ENCODE measurements at regions not wholly inside any gene's neighbourhood (a gene's known extent, or its start where the extent isn't known, plus 50 kb on each side); places are given as distances from the start of the nearest gene placed in this dataset.

DNA sequence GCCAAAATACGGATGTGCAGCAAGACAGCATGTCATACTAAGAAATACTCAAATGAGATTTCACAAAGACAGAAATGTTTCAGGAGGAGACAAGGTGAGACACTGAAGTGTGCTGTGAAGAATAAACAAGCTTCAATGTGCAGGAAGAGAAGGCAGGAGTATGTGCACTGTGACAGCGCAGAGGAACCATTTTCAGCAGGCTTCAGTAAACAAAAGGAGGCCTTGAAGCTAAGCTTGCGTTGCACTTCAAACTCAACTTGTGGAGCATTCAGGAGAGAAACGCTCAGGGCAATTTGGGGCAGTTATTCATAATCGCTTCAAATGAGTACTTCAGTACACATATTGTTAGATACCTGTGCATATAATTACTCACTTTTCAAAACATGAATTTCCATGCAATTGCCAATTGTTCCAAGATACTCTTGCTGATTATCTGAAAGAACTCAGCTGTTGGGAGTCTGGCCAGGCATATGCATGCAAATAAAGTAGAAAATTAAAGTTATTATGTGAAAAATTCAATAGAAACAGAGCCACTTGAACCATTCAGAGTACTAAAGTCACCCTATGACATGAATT lies 234.2 kb upstream of the OPRM1 start:
- no peaks in the 10 kb centered on the region for H3K4me1 ChIP-seq (ENCODE audit: control insufficient read depth, extremely low read depth, insufficient read depth, low read length)
- no peaks in the 10 kb centered on the region for H3K9me3 ChIP-seq (ENCODE audit: control insufficient read depth, low read depth, low read length)
- H3K79me2 ChIP-seq (ENCODE audit: control insufficient read depth, insufficient read depth, low read length), result no peaks in the 10 kb centered on the region
- H3K4me2 ChIP-seq (ENCODE audit: control insufficient read depth, extremely low read depth, insufficient read depth, low read depth, low read length), result no peak overlapping the region
- H3K9ac ChIP-seq (ENCODE audit: control insufficient read depth, extremely low read depth, insufficient read depth, low read length), result no peak overlapping the region
- no peak for FAIRE-seq
- no peak overlapping the region for H3K4me3 ChIP-seq (ENCODE audit: control insufficient read depth in 2 of 3, extremely low read depth in 1 of 3, insufficient read depth in 2 of 3, low read depth in 1 of 3, low read length in 3 of 3)
- no peak for DNase-seq (ENCODE audit: low read depth, low spot score)
- H4K20me1 ChIP-seq (ENCODE audit: control insufficient read depth, extremely low read depth, insufficient read depth, low read length), result no peaks in the 10 kb centered on the region
- H2AFZ ChIP-seq (ENCODE audit: control insufficient read depth, low read length), result no peak overlapping the region
- H3K9me1 ChIP-seq (ENCODE audit: control insufficient read depth, extremely low read depth, insufficient read depth, low read length), result no peaks in the 10 kb centered on the region
- dilution Hi-C loops (cut with MboI; ENCODE audit: extremely low pct_ligation_motif_present, low sequenced_read_pairs), result no loop called here
- H3K36me3 ChIP-seq (ENCODE audit: control insufficient read depth in 2 of 2, extremely low read depth in 1 of 2, insufficient read depth in 2 of 2, low read length in 2 of 2), result no peaks in the 10 kb centered on the region
- no peak overlapping the region for H3K27ac ChIP-seq (ENCODE audit: control insufficient read depth, insufficient read depth, low read length)
- H3K27me3 ChIP-seq (ENCODE audit: control insufficient read depth, extremely low read depth, insufficient read depth, low read length), result no peaks in the 10 kb centered on the region
- TF ChIP-seq, protein P1, sequence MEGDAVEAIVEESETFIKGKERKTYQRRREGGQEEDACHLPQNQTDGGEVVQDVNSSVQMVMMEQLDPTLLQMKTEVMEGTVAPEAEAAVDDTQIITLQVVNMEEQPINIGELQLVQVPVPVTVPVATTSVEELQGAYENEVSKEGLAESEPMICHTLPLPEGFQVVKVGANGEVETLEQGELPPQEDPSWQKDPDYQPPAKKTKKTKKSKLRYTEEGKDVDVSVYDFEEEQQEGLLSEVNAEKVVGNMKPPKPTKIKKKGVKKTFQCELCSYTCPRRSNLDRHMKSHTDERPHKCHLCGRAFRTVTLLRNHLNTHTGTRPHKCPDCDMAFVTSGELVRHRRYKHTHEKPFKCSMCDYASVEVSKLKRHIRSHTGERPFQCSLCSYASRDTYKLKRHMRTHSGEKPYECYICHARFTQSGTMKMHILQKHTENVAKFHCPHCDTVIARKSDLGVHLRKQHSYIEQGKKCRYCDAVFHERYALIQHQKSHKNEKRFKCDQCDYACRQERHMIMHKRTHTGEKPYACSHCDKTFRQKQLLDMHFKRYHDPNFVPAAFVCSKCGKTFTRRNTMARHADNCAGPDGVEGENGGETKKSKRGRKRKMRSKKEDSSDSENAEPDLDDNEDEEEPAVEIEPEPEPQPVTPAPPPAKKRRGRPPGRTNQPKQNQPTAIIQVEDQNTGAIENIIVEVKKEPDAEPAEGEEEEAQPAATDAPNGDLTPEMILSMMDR (optimal IDR thresholded peaks at IDR 0.05 in 1 of 3, IDR thresholded peaks at IDR 0.05 in 1 of 3, conservative IDR thresholded peaks at IDR 0.05 in 1 of 3; ENCODE audit: extremely low read depth in 1 of 3, insufficient read depth in 2 of 3, low read length in 3 of 3), result no peak
- TF ChIP-seq EZH2 (IDR thresholded peaks at IDR 0.05; ENCODE audit: low read length), result no peak

DNA sequence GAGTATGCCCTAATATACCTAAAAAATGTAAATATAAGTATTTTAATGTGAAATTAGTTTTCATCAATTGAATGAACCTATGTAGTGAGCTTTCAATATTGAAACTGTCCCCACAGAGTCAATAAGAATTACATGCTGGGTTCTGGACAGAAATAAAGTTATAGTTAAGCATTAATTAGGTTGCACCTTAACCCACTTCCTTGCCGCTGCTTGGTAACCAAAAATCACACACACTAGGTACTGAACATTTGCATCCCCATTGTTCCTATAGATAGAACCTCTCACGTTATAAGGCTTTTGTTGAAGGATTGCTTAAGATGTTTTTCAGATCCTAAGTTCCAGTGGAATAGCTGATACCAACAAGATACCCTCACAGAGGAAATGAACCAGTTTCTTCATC lies 237.1 kb upstream of the OPRM1 start:
- no peak overlapping the region for H2AFZ ChIP-seq (ENCODE audit: control insufficient read depth, low read length)
- H3K36me3 ChIP-seq (ENCODE audit: control insufficient read depth in 2 of 2, extremely low read depth in 1 of 2, insufficient read depth in 2 of 2, low read length in 2 of 2), result no peaks in the 10 kb centered on the region
- peaks cover 2% of the 10 kb centered on the region for H3K9me3 ChIP-seq (ENCODE audit: control insufficient read depth, low read depth, low read length)
- TF ChIP-seq, protein P1 (optimal IDR thresholded peaks at IDR 0.05 in 1 of 3, IDR thresholded peaks at IDR 0.05 in 1 of 3, conservative IDR thresholded peaks at IDR 0.05 in 1 of 3; ENCODE audit: extremely low read depth in 1 of 3, insufficient read depth in 2 of 3, low read length in 3 of 3), result no peak
- TF ChIP-seq EZH2 (IDR thresholded peaks at IDR 0.05; ENCODE audit: low read length), result no peak
- DNase-seq (ENCODE audit: low read depth, low spot score) (no peak), FAIRE-seq (no peak)
- H3K4me3 ChIP-seq (ENCODE audit: control insufficient read depth in 2 of 3, extremely low read depth in 1 of 3, insufficient read depth in 2 of 3, low read depth in 1 of 3, low read length in 3 of 3), result no peak overlapping the region
- no peaks in the 10 kb centered on the region for H3K79me2 ChIP-seq (ENCODE audit: control insufficient read depth, insufficient read depth, low read length)
- H3K4me2 ChIP-seq (ENCODE audit: control insufficient read depth, extremely low read depth, insufficient read depth, low read depth, low read length), result no peak overlapping the region
- H4K20me1 ChIP-seq (ENCODE audit: control insufficient read depth, extremely low read depth, insufficient read depth, low read length), result no peaks in the 10 kb centered on the region
- dilution Hi-C loops (cut with MboI; ENCODE audit: extremely low pct_ligation_motif_present, low sequenced_read_pairs), result no loop called here
- H3K27me3 ChIP-seq (ENCODE audit: control insufficient read depth, extremely low read depth, insufficient read depth, low read length), result no peaks in the 10 kb centered on the region
- no peak overlapping the region for H3K27ac ChIP-seq (ENCODE audit: control insufficient read depth, insufficient read depth, low read length)
- H3K9me1 ChIP-seq (ENCODE audit: control insufficient read depth, extremely low read depth, insufficient read depth, low read length), result no peaks in the 10 kb centered on the region
- no peaks in the 10 kb centered on the region for H3K4me1 ChIP-seq (ENCODE audit: control insufficient read depth, extremely low read depth, insufficient read depth, low read length)
- H3K9ac ChIP-seq (ENCODE audit: control insufficient read depth, extremely low read depth, insufficient read depth, low read length), result no peak overlapping the region

Measured in keratinocyte (primary cell).